T-helper 17 cell (primary cell): ENCODE measurements at regions not wholly inside any gene's neighbourhood (a gene's known extent, or its start where the extent isn't known, plus 50 kb on each side); places are given as distances from the start of the nearest gene placed in this dataset.
"Not testable (repeated sequence)": the region's sequence is repeated elsewhere in the genome, so short reads cannot be mapped to it uniquely, and the experiment has no call there.

Source experiments
- ATAC-seq: fragments of 150-1000 bp; cut with Tn5 transposase; 2 replicates; pipeline ENCODE4 v1.10.0; 2021; ENCODE audit warnings: mild to moderate bottlenecking, moderate library complexity
- DNase-seq, 3 donors: peaks; one replicate each; pipeline versions ENCODE4 v3.0.0 to v3.0.0-alpha.2; 2020 to 2021
- H3K9me3 ChIP-seq: one replicate; pipeline ENCODE4 v1.7.0; 2013; ENCODE audit warnings: low read length, mild to moderate bottlenecking; ENCODE audit not compliant: control insufficient read depth, poor library complexity, severe bottlenecking
- H3K27ac Mint-ChIP-seq: one replicate; pipeline ENCODE4 v1.8.0; 2022; ENCODE audit warnings: mild to moderate bottlenecking, moderate library complexity, mixed read lengths
- H3K27me3 Mint-ChIP-seq: one replicate; pipeline ENCODE4 v1.8.0; 2022; ENCODE audit warnings: mixed read lengths
- H3K36me3 Mint-ChIP-seq: one replicate; pipeline ENCODE4 v1.8.0; 2022; ENCODE audit warnings: low read depth, mixed read lengths
- H3K4me1 Mint-ChIP-seq: one replicate; pipeline ENCODE4 v1.8.0; 2022; ENCODE audit warnings: mild to moderate bottlenecking, mixed read lengths
- H3K4me3 Mint-ChIP-seq: one replicate; pipeline ENCODE4 v1.8.0; 2022; ENCODE audit warnings: mild to moderate bottlenecking, moderate library complexity, mixed read lengths

- DNase-seq (no peak), ATAC-seq (no peak)
Observed at GRCh38 chr6:10312445-10312844, 102.4 kb downstream of the TFAP2A start.

GRCh38 chr6:10311546-10312405 is 103.1 kb downstream of the TFAP2A start:
- not testable (repeated sequence) for H3K27ac Mint-ChIP-seq, H3K4me3 Mint-ChIP-seq, H3K36me3 Mint-ChIP-seq, ATAC-seq, H3K9me3 ChIP-seq, H3K4me1 Mint-ChIP-seq, DNase-seq
- H3K27me3 Mint-ChIP-seq: peaks cover 11% of the 10 kb centered on the region

More at GRCh38 chr6:10312445-10312844, 102.4 kb downstream of the TFAP2A start:
- Mint-ChIP-seq H3K27ac (no peak overlapping the region), H3K27me3 (peaks cover 11% of the 10 kb centered on the region), H3K4me3 (no peak overlapping the region), H3K4me1 (no peaks in the 10 kb centered on the region), H3K36me3 (no peaks in the 10 kb centered on the region)
- H3K9me3 ChIP-seq: no peaks in the 10 kb centered on the region

GRCh38 chr6:10310826-10311225 is 104.0 kb downstream of the TFAP2A start:
- Mint-ChIP-seq H3K4me1 (no peaks in the 10 kb centered on the region), H3K36me3 (no peaks in the 10 kb centered on the region), H3K4me3 (no peak overlapping the region), H3K27ac (no peak overlapping the region), H3K27me3 (peaks cover 11% of the 10 kb centered on the region)
- ATAC-seq: no peak
- DNase-seq: no peak
- H3K9me3 ChIP-seq: no peaks in the 10 kb centered on the region

GRCh38 chr6:10310330-10310653 is 104.6 kb downstream of the TFAP2A start:
- peaks cover 11% of the 10 kb centered on the region for H3K27me3 Mint-ChIP-seq
- H3K27ac Mint-ChIP-seq: no peak overlapping the region
- no peaks in the 10 kb centered on the region for H3K36me3 Mint-ChIP-seq
- DNase-seq (no peak), ATAC-seq (no peak)
- no peak overlapping the region for H3K4me3 Mint-ChIP-seq
- no peaks in the 10 kb centered on the region for H3K9me3 ChIP-seq
- H3K4me1 Mint-ChIP-seq: no peaks in the 10 kb centered on the region

- H3K9me3 ChIP-seq: no peaks in the 10 kb centered on the region
- Mint-ChIP-seq H3K27me3 (peaks cover 11% of the 10 kb centered on the region), H3K4me1 (no peaks in the 10 kb centered on the region), H3K36me3 (no peaks in the 10 kb centered on the region), H3K4me3 (no peak overlapping the region), H3K27ac (no peak overlapping the region)
- ATAC-seq: no peak
- no peak for DNase-seq
Observed at GRCh38 chr6:10309457-10310329, 105.2 kb downstream of the TFAP2A start.

GRCh38 chr6:10307476-10307875 is 107.4 kb downstream of the TFAP2A start:
- DNase-seq: no peak
- Mint-ChIP-seq H3K36me3 (no peaks in the 10 kb centered on the region), H3K4me3 (no peak overlapping the region), H3K27me3 (peaks cover 4% of the 10 kb centered on the region), H3K27ac (no peak overlapping the region), H3K4me1 (no peaks in the 10 kb centered on the region)
- no peak for ATAC-seq
- H3K9me3 ChIP-seq: no peaks in the 10 kb centered on the region

GRCh38 chr6:10307028-10307427 is 107.8 kb downstream of the TFAP2A start:
- H3K4me3 Mint-ChIP-seq: no peak overlapping the region
- ATAC-seq (no peak), DNase-seq (no peak)
- peaks cover 4% of the 10 kb centered on the region for H3K27me3 Mint-ChIP-seq
- H3K4me1 Mint-ChIP-seq: no peaks in the 10 kb centered on the region
- H3K9me3 ChIP-seq: no peaks in the 10 kb centered on the region
- H3K36me3 Mint-ChIP-seq: no peaks in the 10 kb centered on the region
- H3K27ac Mint-ChIP-seq: no peak overlapping the region

GRCh38 chr6:10305790-10306415 is 109.0 kb downstream of the TFAP2A start:
- Mint-ChIP-seq H3K27ac (no peak overlapping the region), H3K4me3 (no peak overlapping the region)

GRCh38 chr6:10303608-10304506 is 111.0 kb downstream of the TFAP2A start:
- no peaks in the 10 kb centered on the region for H3K4me1 Mint-ChIP-seq
- no peak for ATAC-seq

More at GRCh38 chr6:10305790-10306415, 109.0 kb downstream of the TFAP2A start:
- H3K9me3 ChIP-seq: no peaks in the 10 kb centered on the region
- peaks cover 4% of the 10 kb centered on the region for H3K27me3 Mint-ChIP-seq
- no peak for DNase-seq
- no peaks in the 10 kb centered on the region for H3K36me3 Mint-ChIP-seq
- no peak for ATAC-seq
- H3K4me1 Mint-ChIP-seq: no peaks in the 10 kb centered on the region

GRCh38 chr6:10302566-10303235 is 112.2 kb downstream of the TFAP2A start:
- DNase-seq (no peak), ATAC-seq (no peak)
- Mint-ChIP-seq H3K27me3 (no peaks in the 10 kb centered on the region), H3K36me3 (no peaks in the 10 kb centered on the region), H3K27ac (no peak overlapping the region), H3K4me1 (no peaks in the 10 kb centered on the region), H3K4me3 (no peak overlapping the region)
- H3K9me3 ChIP-seq: no peaks in the 10 kb centered on the region

More at GRCh38 chr6:10303608-10304506, 111.0 kb downstream of the TFAP2A start:
- H3K36me3 Mint-ChIP-seq: no peaks in the 10 kb centered on the region
- DNase-seq: no peak
- H3K27ac Mint-ChIP-seq: no peak overlapping the region
- H3K27me3 Mint-ChIP-seq: no peaks in the 10 kb centered on the region
- no peaks in the 10 kb centered on the region for H3K9me3 ChIP-seq
- no peak overlapping the region for H3K4me3 Mint-ChIP-seq

- no peak overlapping the region for H3K27ac Mint-ChIP-seq
- no peaks in the 10 kb centered on the region for H3K4me1 Mint-ChIP-seq
- no peak for ATAC-seq
- H3K27me3 Mint-ChIP-seq: no peaks in the 10 kb centered on the region
- no peak overlapping the region for H3K4me3 Mint-ChIP-seq
- H3K36me3 Mint-ChIP-seq: no peaks in the 10 kb centered on the region
- no peaks in the 10 kb centered on the region for H3K9me3 ChIP-seq
- no peak for DNase-seq
Observed at GRCh38 chr6:10300071-10300470, 114.8 kb downstream of the TFAP2A start.

GRCh38 chr6:10297832-10298231 is 117.0 kb downstream of the TFAP2A start:
- Mint-ChIP-seq H3K27ac (no peak overlapping the region), H3K27me3 (no peaks in the 10 kb centered on the region), H3K4me1 (no peaks in the 10 kb centered on the region), H3K36me3 (no peaks in the 10 kb centered on the region), H3K4me3 (no peak overlapping the region)
- ATAC-seq (no peak), DNase-seq (no peak)
- no peaks in the 10 kb centered on the region for H3K9me3 ChIP-seq
